ENCODE measurements at regions not wholly inside any gene's neighbourhood (a gene's known extent, or its start where the extent isn't known, plus 50 kb on each side); places are given as distances from the start of the nearest gene placed in this dataset.

GRCh38 chr9:82052081-82052480, 63.5 kb downstream of the SPATA31D1 start:
- TF ChIP-seq SIN3A (IDR thresholded peaks at IDR 0.05; ENCODE audit: borderline replicate concordance, insufficient read depth, low read length): no peak
- TF ChIP-seq POLR2AphosphoS5 (IDR thresholded peaks at IDR 0.05; ENCODE audit: low read depth, low read length): no peak
- no peak for TF ChIP-seq FOXP2 (optimal IDR thresholded peaks at IDR 0.05; ENCODE audit: borderline replicate concordance, extremely low read depth, extremely low read length, insufficient read depth)
- no peak for TF ChIP-seq REST (IDR thresholded peaks at IDR 0.05; ENCODE audit: insufficient read depth in 1 of 2, low read depth in 2 of 2, low read length in 2 of 2)
- TF ChIP-seq TAF1 (IDR thresholded peaks at IDR 0.05; ENCODE audit: borderline replicate concordance, insufficient read depth, low read length): no peak

GRCh38 chr9:82054264-82055015, 65.9 kb downstream of the SPATA31D1 start:
- no peak for TF ChIP-seq TAF1 (IDR thresholded peaks at IDR 0.05; ENCODE audit: borderline replicate concordance, insufficient read depth, low read length)
- TF ChIP-seq REST (IDR thresholded peaks at IDR 0.05; ENCODE audit: insufficient read depth in 1 of 2, low read depth in 2 of 2, low read length in 2 of 2): no peak
- TF ChIP-seq POLR2AphosphoS5 (IDR thresholded peaks at IDR 0.05; ENCODE audit: low read depth, low read length): no peak
- TF ChIP-seq FOXP2 (optimal IDR thresholded peaks at IDR 0.05; ENCODE audit: borderline replicate concordance, extremely low read depth, extremely low read length, insufficient read depth): no peak
- TF ChIP-seq SIN3A (IDR thresholded peaks at IDR 0.05; ENCODE audit: borderline replicate concordance, insufficient read depth, low read length): no peak

GRCh38 chr9:82057805-82058204, 69.2 kb downstream of the SPATA31D1 start:
- TF ChIP-seq FOXP2 (optimal IDR thresholded peaks at IDR 0.05; ENCODE audit: borderline replicate concordance, extremely low read depth, extremely low read length, insufficient read depth) (no peak), SIN3A (IDR thresholded peaks at IDR 0.05; ENCODE audit: borderline replicate concordance, insufficient read depth, low read length) (no peak), REST (IDR thresholded peaks at IDR 0.05; ENCODE audit: insufficient read depth in 1 of 2, low read depth in 2 of 2, low read length in 2 of 2) (no peak)

- TF ChIP-seq POLR2AphosphoS5 (IDR thresholded peaks at IDR 0.05; ENCODE audit: low read depth, low read length) (no peak), REST (IDR thresholded peaks at IDR 0.05; ENCODE audit: insufficient read depth in 1 of 2, low read depth in 2 of 2, low read length in 2 of 2) (no peak), TAF1 (IDR thresholded peaks at IDR 0.05; ENCODE audit: borderline replicate concordance, insufficient read depth, low read length) (no peak), FOXP2 (optimal IDR thresholded peaks at IDR 0.05; ENCODE audit: borderline replicate concordance, extremely low read depth, extremely low read length, insufficient read depth) (no peak), SIN3A (IDR thresholded peaks at IDR 0.05; ENCODE audit: borderline replicate concordance, insufficient read depth, low read length) (no peak)
These were observed 73.7 kb downstream of the SPATA31D1 start for GRCh38 chr9:82062245-82062644.

All from PFSK-1 (cell line).